Fibroblast of villous mesenchyme (primary cell): ENCODE measurements at regions not wholly inside any gene's neighbourhood (a gene's known extent, or its start where the extent isn't known, plus 50 kb on each side); places are given as distances from the start of the nearest gene placed in this dataset.
A peak's percentile ranks its signal among the peaks of the same experiment; 100 is the strongest.

ENCODE experiments used
- DNase-seq: peaks from one replicate; pipeline ENCODE4 v3.0.0-alpha.2; 2010; ENCODE audit warnings: low read depth
- H3K4me3 ChIP-seq: 2 replicates; pipeline ENCODE4 v1.5.1; 2011; ENCODE audit warnings: low read depth, mild to moderate bottlenecking, low read length
- TF ChIP-seq, protein P1 (sequence below): IDR thresholded peaks from 2 replicates; pipeline ENCODE4 v1.5.1; 2012; ENCODE audit warnings: low read depth, mild to moderate bottlenecking, low read length; ENCODE audit not compliant: insufficient read depth

DNA sequence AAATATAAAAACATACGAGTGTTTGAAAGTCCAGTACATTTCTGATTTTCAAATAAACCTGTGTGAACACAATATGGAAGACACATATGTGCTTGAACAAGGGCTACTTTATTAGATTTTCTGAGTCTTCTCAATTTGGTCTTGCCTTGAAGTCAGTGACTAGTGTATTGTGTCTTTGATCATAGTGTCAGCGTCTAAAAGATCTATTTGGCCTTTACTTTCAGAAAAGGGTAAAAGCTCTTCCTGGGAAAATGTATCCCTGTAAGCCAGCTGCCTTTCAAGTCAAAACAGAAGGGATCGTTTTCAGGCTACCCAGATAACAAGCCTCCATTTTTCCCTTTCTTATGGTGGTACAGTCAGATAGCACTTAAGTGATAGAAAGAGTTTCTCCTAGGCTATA is 471.9 kb downstream of the CMPK2 start:
- no peak overlapping the region for H3K4me3 ChIP-seq
- TF ChIP-seq, protein P1, sequence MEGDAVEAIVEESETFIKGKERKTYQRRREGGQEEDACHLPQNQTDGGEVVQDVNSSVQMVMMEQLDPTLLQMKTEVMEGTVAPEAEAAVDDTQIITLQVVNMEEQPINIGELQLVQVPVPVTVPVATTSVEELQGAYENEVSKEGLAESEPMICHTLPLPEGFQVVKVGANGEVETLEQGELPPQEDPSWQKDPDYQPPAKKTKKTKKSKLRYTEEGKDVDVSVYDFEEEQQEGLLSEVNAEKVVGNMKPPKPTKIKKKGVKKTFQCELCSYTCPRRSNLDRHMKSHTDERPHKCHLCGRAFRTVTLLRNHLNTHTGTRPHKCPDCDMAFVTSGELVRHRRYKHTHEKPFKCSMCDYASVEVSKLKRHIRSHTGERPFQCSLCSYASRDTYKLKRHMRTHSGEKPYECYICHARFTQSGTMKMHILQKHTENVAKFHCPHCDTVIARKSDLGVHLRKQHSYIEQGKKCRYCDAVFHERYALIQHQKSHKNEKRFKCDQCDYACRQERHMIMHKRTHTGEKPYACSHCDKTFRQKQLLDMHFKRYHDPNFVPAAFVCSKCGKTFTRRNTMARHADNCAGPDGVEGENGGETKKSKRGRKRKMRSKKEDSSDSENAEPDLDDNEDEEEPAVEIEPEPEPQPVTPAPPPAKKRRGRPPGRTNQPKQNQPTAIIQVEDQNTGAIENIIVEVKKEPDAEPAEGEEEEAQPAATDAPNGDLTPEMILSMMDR, result no peak
- no peak for DNase-seq

DNA sequence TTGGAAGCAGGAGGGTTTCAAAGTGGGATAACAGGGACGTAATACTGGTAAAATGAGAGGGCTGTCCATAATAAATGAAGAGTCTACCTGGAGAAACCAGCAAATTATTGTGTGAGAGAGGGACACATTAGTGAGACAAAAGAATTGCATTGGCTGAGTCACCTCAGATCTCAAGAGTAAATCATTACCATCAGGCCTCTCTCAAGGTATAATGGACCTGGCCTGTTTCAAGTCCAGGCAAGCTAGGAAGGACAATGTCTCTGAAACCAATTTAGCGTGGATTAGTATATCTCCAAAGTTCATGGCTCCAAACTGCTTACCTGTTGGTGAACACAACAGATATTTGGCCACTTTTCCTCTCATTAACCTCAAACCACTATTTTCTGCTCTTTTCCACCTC is 471.4 kb downstream of the CMPK2 start:
- H3K4me3 ChIP-seq, result no peak overlapping the region
- TF ChIP-seq, protein P1, result no peak
- DNase-seq, result no peak

DNA sequence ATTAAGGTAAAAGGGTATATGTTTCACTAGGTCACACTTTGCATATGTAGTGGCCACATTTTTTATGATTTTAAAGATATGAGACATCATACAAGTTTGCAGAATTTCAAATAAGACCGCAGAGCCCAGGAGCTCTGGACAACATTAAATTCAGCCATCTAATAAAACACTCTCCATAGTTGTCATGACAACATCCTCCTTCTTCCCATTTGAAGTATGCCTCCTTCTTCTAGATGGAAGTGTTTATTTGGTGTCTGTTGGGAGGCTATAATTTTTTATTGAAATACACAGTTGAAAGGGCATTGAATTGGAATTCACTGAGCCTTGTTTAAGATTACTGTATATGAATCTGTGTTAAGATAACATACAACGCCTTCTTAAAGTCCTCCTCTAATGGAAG is 467.3 kb downstream of the CMPK2 start:
- no peak overlapping the region for H3K4me3 ChIP-seq
- DNase-seq, result no peak
- TF ChIP-seq, protein P1, result no peak

DNA sequence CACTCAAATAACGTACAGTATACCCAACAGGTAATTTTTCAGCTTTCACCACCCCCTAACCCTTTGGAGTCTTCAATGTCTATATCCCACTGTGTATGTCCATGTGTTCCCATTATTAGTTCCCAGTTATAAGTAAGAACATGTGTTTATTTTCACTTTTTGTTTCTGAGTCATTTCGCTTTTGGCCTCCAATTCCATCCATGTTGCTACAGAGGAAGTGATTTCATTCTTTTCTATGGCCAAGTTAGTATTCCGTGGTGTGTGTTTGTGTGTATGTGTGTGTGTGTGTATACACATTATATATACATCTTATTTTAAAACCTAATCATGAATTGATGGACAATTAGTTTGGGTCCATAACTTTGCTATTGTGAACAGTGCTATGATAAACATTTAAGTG is 464.4 kb downstream of the CMPK2 start:
- no peak overlapping the region for H3K4me3 ChIP-seq
- DNase-seq, result peak; percentile 3
- TF ChIP-seq, protein P1, result no peak

DNA sequence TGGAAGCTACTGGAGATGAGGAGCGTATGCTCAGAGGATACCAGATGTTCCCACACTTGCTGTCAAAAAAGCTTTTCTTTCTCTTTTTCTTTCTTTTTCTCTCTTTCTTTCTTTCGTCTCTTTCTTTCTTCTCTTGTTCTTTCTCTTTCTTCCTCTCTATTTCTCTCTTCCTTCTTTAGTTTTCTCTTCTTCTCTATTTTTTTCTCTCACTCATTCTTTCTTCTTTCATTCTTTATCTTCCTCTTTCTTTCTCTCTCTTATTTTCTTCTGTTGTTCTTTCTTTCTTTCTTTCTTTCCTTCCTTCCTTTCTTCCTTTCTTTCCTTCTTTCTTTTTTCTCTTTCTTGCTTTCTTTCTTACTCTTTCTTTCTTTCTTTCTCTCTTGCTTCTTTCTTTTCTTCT is 457.6 kb downstream of the CMPK2 start:
- no peak for DNase-seq
- H3K4me3 ChIP-seq, result no peak overlapping the region
- TF ChIP-seq, protein P1, result no peak

DNA sequence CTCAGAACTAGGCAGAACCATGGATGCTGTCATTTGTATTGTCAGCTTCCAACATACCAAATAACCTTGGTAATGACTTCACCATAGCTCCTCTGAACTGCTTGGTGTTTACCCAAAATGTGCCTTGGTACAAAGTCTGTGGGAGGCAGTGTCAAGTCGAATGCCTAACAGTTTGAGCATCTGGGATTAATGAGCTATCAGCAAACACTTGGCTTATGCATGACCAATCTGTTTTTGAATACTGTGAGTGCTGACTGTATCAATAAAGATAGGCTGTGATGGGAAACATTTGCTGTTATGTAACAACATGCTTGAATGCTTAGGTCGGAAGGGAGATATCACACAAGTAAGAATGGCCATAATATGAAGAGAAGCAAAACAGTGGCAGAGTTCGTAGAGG is 455.4 kb downstream of the CMPK2 start:
- TF ChIP-seq, protein P1, result no peak
- no peak overlapping the region for H3K4me3 ChIP-seq
- DNase-seq, result peak; percentile 8

DNA sequence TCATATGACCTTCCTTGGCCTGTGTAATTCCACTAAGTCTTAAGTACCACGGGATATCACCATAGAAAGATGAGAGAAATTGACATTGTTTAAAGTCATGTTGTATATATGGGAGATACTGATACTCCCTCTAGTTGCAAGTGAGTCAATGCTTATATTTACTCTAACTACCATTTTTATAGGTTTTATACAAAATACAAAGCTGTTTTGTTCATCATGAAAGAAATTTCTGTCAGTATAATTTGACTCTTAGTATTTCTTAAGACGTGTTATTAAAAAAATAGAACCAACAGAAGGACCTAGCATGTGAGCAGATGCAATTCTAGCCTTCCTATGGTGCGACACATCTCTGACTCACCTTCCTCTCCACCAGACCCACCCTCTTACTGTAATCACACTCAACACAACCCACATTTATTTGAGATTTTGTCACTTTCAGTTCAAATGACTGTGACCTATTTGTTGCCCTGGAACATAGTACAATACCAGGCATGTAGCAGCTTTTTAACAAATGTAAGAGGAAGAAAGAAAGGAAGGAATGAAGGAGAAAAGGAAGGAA is 453.1 kb downstream of the CMPK2 start:
- no peak overlapping the region for H3K4me3 ChIP-seq
- TF ChIP-seq, protein P1, result no peak
- peak; percentile 13 for DNase-seq
